Neural progenitor cell (in vitro differentiated cells): ENCODE measurements at regions not wholly inside any gene's neighbourhood (a gene's known extent, or its start where the extent isn't known, plus 50 kb on each side); places are given as distances from the start of the nearest gene placed in this dataset.
"Not testable (repeated sequence)": the region's sequence is repeated elsewhere in the genome, so short reads cannot be mapped to it uniquely, and the experiment has no call there.

Source experiments
- EZH2 ChIP-seq: fragments of 200-600 bp; sonication (generic); IDR thresholded peaks from 2 replicates; pipeline ENCODE4 v1.6.1; 2017; ENCODE audit warnings: antibody characterized with exemption, mild to moderate bottlenecking, moderate library complexity
- TF ChIP-seq, protein P1 (sequence below): fragments of 200-600 bp; sonication (generic); IDR thresholded peaks from 2 replicates; pipeline ENCODE4 v1.5.1; 2017; ENCODE audit warnings: antibody characterized with exemption, mild to moderate bottlenecking

DNA sequence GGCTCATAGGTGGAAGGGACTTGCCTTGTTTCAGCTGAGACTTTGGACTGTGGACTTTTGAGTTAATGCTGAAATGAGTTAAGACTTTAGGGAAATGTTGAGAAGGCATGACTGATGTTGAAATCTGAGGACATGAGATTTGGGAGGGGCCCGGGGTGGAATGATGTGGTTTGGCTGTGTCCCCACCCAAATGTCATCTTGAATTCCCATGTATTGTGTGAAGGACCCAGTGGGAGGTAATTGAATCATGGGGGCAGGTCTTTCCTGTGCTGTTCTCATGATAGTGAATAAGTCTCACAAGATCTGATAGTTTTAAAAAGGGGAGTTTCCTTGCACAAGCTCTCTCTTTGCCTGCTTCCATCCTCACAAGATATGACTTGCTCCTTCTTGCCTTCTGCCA, 231.7 kb downstream of the TAF11L14 start:
- TF ChIP-seq, protein P1, sequence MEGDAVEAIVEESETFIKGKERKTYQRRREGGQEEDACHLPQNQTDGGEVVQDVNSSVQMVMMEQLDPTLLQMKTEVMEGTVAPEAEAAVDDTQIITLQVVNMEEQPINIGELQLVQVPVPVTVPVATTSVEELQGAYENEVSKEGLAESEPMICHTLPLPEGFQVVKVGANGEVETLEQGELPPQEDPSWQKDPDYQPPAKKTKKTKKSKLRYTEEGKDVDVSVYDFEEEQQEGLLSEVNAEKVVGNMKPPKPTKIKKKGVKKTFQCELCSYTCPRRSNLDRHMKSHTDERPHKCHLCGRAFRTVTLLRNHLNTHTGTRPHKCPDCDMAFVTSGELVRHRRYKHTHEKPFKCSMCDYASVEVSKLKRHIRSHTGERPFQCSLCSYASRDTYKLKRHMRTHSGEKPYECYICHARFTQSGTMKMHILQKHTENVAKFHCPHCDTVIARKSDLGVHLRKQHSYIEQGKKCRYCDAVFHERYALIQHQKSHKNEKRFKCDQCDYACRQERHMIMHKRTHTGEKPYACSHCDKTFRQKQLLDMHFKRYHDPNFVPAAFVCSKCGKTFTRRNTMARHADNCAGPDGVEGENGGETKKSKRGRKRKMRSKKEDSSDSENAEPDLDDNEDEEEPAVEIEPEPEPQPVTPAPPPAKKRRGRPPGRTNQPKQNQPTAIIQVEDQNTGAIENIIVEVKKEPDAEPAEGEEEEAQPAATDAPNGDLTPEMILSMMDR = not testable (repeated sequence)
- TF ChIP-seq EZH2 = not testable (repeated sequence)
